ENCODE measurements at regions not wholly inside any gene's neighbourhood (a gene's known extent, or its start where the extent isn't known, plus 50 kb on each side); places are given as distances from the start of the nearest gene placed in this dataset.
"Not testable (repeated sequence)": the region's sequence is repeated elsewhere in the genome, so short reads cannot be mapped to it uniquely, and the experiment has no call there.

GRCh38 chr18:28281400-28281799 is 104.5 kb upstream of the CDH2 start:
- DNase-seq = no peak

GRCh38 chr18:28269750-28270149 is 92.8 kb upstream of the CDH2 start:
- no peak for DNase-seq

GRCh38 chr18:28267878-28268625 is 91.1 kb upstream of the CDH2 start:
- DNase-seq = no peak

- DNase-seq = no peak
Measured at GRCh38 chr18:28267276-28267675, 90.3 kb upstream of the CDH2 start.

- DNase-seq = no peak
Measured at GRCh38 chr18:28256166-28256565, 79.2 kb upstream of the CDH2 start.

GRCh38 chr18:28248653-28249052 is 71.7 kb upstream of the CDH2 start:
- DNase-seq = no peak

- not testable (repeated sequence) for DNase-seq
Measured at GRCh38 chr18:28240626-28241025, 63.7 kb upstream of the CDH2 start.

- no peak for DNase-seq
Measured at GRCh38 chr18:28236487-28236886, 59.6 kb upstream of the CDH2 start.

Data from NCI-H2107 (cell line).